ENCODE measurements at regions not wholly inside any gene's neighbourhood (a gene's known extent, or its start where the extent isn't known, plus 50 kb on each side); places are given as distances from the start of the nearest gene placed in this dataset.

DNA sequence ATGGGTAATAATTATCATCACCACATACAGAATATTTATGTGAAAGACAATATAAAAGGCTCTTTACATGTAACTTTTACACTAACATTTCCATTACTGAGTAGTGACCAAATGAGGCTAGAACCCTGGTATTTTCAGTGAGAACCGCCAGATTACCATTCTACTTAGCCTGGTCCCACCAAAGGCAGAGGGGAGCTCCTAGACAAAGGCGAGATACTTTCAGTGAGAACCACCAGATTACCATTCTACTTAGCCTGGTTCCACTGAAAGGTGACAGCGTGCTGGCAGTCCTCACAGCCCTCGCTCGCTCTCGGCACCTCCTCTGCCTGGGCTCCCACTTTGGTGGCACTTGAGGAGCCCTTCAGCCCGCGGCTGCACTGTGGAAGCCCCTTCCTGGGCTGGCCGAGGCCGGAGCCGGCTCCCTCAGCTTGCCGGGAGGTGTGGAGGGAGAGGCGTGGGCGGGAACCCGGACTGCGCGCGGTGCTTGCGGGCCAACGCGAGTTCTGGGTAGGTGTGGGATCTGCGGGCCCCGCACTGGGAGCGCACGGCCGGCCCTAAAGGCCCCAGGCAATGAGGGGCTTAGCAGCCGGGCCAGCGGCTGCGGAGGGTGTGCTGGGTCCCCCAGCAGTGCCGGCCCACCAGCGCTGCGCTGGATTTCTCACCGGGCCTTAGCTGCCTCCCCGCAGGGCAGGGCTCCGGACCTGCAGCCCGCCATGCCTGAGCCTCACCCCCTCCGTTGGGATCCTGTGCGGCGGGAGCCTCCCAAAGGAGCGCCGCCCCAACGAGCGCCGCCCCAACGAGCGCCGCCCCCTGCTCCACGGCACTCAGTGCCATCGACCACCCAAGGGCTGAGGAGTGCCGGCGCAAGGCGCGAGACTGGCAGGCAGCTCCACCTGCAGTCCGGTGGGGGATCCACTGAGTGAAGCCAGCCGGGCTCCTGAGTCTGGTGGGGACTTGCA lies 1276.1 kb downstream of the PCDH7 start:
- DNase-seq = no peak

DNA sequence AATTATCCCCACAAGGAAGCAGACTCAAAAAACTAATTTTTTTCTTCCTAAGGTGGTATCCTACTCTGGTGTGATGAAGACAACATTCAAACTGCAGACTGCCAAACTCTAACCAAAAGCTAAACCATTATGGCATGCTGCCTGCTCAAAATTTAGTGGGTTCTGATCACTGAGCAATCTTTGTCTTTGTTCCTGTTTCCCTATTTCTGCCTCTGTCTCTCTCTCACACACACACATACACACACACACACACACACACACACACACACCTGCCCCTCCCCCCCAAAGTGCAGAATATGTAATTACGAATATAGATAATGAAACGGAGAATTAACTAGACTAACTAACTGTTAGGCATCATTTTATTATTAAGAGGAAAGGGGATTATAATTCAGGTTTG lies 1278.6 kb downstream of the PCDH7 start:
- no peak for DNase-seq

DNA sequence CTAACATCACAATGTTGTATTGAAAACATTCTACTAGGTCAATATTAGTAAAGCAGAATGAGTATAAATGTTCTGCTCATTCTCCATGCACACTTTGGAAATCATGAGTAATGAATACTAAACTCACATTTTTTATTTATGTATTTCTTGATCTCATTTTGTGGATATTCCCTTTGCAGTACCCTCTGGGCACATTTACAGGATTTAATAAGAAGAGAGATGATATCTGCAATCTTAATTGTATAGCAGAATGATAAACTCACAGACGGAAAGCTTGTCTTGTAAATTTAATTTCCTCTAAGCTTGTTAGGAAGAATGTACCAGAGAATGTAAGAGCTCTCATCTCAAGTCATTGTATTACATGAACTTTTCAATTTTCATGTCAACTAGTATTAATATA lies 1279.7 kb downstream of the PCDH7 start:
- no peak for DNase-seq

DNA sequence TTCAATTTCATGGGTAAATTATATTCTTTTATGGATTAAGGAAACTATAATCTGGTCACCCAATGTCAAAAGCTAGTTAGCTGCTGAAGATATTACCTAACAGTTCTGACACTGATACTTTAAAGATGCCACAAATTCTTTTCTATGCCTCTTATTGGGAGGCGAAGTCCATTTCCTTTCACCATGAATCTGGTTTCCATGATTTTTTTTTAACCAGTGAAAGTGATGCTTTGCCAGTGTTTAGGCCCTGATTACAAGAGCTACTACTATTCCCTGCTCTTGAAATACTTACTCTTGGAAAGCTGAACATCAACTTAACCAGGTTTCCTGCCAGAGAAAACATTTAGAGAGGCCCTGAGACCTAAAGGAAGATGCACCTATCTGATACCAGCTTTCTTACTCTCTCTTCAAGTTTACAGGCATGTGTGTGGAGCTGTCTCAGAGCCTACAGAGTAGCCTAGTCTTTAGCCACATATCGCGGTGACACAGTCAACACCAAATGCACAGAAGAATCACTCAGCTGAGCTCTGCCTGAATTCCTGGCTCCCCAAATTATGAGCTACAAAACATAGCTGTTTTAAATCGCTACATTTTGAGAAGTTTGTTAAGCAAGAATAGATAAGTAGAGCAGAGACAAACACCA lies 1280.8 kb downstream of the PCDH7 start:
- DNase-seq = no peak

- DNase-seq = no peak
Observed at GRCh38 chr4:32002037-32002747, 1282.0 kb downstream of the PCDH7 start.

- no peak for DNase-seq
Observed at GRCh38 chr4:32003548-32003947, 1283.4 kb downstream of the PCDH7 start.

- no peak for DNase-seq
Observed at GRCh38 chr4:32010221-32010620, 1290.1 kb downstream of the PCDH7 start.

DNA sequence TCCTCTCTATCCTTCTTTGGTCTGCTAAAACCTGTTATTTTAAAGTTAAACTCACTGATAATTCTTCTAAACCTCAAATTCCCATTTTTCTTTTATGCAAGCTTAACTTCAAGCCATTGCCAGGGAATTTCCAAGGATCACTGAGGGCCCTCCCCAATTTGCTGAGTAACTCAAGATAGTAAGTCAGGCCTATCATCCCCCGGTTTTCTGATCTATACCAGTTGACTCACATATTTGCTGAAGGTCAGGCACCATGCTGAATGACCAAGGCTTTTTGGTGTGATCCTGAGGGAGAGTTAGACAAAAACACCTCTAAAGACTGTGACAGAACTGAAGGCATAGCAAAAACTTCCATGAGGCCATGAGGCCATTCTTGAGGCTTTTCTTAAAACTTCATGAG lies 1301.9 kb downstream of the PCDH7 start:
- DNase-seq = no peak

- no peak for DNase-seq
Observed at GRCh38 chr4:32025851-32026459, 1305.8 kb downstream of the PCDH7 start.

DNA sequence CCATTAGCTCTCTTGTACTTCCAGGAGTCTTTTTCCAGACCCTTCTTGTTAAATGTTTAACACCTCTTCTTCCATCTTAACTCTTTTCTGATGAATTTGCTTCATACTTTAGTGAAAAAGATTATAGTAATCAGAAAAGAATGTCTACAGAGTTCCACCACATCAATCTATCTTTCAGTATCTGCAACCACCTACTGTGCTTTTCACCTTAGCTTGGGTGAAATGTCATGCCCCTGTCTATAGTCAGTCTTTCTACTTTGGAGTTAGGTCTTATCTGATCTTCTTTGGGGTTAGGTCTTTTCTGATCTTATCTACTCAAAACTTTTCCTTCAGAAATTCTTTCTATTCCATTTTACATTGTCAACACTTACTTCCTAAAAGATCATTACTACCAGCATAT lies 1310.2 kb downstream of the PCDH7 start:
- no peak for DNase-seq

DNA sequence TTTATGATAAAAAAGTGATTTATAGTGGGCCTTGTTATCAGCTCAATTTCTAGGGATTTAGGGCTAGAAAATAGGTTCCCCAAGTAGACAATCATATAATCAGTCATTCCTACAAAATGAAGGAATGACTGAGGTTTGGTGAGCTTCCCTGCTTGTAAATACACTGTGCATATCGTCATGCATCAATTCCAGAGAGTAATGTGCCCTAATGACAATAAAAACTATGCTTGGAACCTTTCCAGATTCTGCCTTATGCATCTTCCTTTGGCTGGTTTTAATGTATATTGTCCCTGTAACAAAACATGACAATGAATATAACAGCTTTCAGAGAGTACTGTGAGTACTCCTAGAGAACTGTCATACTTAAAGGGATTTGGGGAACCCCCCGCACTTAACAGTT lies 1310.9 kb downstream of the PCDH7 start:
- DNase-seq = no peak

DNA sequence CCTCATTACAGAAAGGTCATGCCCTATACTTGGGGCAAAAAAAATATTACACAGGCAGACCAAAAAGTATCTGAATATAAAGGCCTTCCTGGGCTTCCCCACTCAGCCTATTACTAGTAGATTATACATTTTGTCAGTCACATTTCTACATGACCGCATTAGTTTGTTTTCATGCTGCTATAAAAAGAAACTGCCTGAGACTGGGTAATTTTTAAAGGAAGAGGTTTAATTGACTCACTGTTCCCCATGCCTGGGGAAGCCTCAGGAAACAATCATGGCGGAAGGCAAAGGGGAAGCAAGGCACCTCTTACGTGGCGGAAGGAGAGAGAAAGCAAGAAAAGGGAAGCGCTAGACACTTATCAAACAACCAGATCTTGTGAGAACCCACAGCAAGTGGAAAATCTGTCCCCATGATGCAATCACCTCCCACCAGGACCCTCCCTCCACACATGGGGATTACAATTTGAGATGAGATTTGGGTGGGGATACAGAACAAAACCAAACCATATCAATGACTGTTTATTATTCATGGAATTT lies 1312.0 kb downstream of the PCDH7 start:
- no peak for DNase-seq

DNA sequence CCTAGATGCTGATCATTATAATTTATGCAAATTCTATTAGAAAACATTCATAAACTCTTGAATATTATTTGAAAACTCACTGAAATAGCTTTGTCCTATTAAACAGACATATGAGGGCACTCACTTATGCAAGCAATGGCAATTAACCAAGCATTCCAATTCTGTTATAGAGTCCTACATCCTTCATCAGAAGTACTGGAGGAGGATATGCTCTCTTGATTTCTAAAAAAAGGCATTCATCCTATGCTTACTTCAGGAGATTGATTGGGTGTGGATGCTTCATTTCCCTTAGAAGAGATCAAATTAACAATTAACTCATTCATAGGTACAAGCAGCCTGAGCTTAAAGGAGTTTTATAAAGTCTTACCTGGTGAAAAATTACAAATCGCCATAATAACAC lies 1317.2 kb downstream of the PCDH7 start:
- DNase-seq = no peak

DNA sequence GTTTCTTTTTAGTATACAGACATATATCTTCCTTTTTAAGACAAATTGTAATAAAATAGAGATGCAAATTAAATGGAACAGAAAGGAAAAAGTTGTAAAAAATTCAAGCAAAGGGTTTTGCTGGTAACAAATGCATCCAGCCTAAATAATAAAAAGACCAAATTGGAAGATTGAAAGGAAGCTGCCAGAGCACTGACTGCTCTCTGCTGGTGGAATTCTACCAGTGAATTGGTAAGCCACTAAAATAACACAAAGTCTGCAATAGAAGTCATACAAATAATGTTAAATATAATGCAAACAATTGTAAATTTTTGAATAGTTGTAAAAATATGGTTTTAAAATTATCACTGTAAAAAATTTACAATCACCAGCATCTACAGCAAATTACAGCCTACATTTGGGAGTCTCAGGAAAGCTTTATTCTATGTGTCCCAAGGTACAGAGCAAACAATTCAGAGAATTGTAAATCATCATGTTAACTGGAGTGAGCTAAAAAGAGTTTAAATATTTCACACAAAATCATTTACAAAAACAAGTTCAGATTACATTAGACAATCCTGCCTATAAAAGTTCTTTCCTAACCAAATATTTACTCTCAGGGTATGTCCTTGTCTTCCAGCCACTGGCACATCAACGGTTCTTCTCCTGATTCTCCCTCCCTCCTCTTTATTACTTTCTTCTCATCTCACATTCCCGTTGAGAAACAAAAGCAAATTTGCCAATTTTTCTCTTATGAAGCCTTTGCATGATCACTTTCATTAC lies 1322.5 kb downstream of the PCDH7 start:
- no peak for DNase-seq

- DNase-seq = no peak
Observed at GRCh38 chr4:32043248-32043633, 1323.1 kb downstream of the PCDH7 start.

DNA sequence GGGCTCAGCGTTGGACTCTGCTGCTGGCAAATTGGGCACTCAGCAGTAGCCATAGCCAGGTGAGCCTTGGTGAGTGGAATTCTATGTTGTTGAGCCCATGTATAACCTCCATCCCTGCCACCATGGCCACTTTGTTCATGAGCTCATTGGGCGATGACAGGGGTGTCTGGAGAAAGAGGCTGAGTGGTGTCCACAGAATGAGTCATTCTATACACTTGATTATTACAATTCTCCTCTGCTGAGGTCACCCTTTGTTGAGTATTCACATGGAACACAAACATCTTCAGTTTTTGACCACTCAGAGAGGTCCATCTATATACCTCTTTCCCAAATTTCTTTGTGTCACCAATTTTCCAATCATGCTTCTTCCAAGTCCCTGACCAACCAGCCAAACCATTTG lies 1341.7 kb downstream of the PCDH7 start:
- no peak for DNase-seq

DNA sequence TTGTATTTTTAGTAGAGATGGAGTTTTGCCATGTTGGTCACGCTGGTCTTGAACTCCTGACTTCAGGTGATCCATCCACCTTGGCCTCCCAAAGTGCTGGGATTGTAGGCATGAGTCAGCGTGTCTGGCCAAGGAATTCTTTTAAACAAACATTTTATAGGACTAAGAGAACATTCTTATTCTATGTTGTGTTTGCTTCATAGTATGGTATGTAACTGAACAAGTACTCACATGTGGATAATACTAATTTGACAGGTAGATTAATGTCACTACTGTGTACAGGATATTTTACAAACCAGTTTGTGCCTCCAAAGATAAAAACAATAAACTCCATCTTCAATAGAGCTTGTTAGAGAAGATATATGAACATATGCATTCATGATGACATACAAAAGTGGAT lies 1353.4 kb downstream of the PCDH7 start:
- DNase-seq = no peak

DNA sequence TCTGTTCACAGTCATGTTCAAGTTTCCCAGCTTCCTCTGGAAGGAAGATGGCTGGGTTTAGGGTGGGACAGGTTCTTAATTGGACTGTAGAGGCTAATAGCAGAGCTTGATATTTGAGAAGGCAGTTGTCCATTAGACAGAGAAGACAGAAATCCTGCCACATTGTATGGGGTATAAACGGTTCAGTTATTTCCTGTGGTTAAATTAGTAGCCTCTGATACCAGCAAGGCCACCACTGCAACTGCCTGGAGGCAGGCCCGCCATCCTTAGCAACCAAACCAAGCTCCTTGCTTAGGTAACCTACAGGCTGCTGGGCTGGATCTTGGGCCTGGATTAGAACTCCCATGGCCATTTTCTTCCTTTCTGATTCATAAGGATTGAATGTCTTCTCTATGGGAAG lies 1367.0 kb downstream of the PCDH7 start:
- no peak for DNase-seq

- DNase-seq = no peak
Observed at GRCh38 chr4:32094987-32095386, 1374.8 kb downstream of the PCDH7 start.

- DNase-seq = no peak
Observed at GRCh38 chr4:32102896-32103295, 1382.7 kb downstream of the PCDH7 start.

DNA sequence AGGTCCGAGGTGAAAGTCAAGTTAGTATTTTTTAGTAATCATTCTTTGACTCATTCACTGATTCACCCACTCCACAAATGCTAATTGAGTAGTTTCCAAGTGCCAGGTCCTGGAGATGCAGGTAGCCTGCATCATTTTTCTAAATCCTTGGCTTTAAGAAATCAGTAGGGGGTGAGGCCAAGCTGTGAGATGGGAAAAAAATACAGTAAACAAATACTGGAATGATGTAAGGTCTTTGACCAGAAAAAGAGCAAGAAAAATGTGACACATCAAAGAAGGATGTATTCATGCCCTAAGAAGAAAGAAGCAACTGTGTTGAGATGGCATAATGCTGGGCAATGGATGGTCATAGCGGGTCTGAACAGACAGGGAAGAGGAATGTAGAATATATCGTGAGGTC lies 1386.6 kb downstream of the PCDH7 start:
- no peak for DNase-seq

DNA sequence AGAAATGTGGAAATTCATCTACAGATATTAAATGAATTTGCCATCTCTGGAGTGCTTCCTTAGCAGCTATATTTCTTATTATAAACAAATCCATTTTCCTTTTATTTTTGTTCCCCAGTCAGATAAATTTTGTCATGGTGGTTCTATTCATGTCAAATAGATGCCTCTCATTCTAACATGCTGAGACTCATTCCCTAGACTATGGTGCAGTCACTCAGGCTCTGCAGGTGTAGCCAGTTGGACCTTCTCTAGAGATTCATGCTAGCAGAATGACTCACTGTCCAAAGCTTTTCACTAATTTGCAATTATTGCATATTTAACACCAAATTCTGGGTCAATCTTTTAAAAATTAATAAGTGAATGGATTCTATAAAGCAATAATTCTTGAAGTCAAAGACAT lies 1392.7 kb downstream of the PCDH7 start:
- DNase-seq = no peak

Data from right forelimb (tissue), 1 donor.